Ectodermal cell (in vitro differentiated cells): ENCODE measurements at regions not wholly inside any gene's neighbourhood (a gene's known extent, or its start where the extent isn't known, plus 50 kb on each side); places are given as distances from the start of the nearest gene placed in this dataset.

Experiments
- H3K27ac ChIP-seq: 2 replicates; pipeline ENCODE4 v1.7.0; 2013; ENCODE audit warnings: mild to moderate bottlenecking, low read depth, low read length; ENCODE audit not compliant: insufficient read depth, poor library complexity, severe bottlenecking
- H3K27me3 ChIP-seq: 2 replicates; pipeline ENCODE4 v1.7.0; 2013; ENCODE audit warnings: mild to moderate bottlenecking, low read length; ENCODE audit not compliant: insufficient read depth, control insufficient read depth, poor library complexity, severe bottlenecking
- H3K36me3 ChIP-seq: one replicate; pipeline ENCODE4 v1.7.0; 2013; ENCODE audit warnings: low read length; ENCODE audit not compliant: control insufficient read depth, insufficient read depth
- H3K4me1 ChIP-seq: one replicate; pipeline ENCODE4 v1.7.0; 2013; ENCODE audit warnings: low read length; ENCODE audit not compliant: control insufficient read depth, insufficient read depth
- H3K4me3 ChIP-seq: 2 replicates; pipeline ENCODE4 v1.7.0; 2013; ENCODE audit warnings: low read depth, low read length, control low read depth; ENCODE audit not compliant: insufficient read depth
- H3K9me3 ChIP-seq: 2 replicates; pipeline ENCODE4 v1.7.0; 2013; ENCODE audit warnings: mild to moderate bottlenecking, low read length, moderate library complexity; ENCODE audit not compliant: control insufficient read depth
- WGBS, 2 experiments: methylation state at CpG; one replicate each; pipeline ENCODE4 v1.1.7; 2013; ENCODE audit warnings: missing lambda C conversion rate in 2 of 2; 5-methylcytosine and 5-hydroxymethylcytosine counted together

- no peaks in the 10 kb centered on the region for H3K4me1 ChIP-seq
- whole genome bisulfite sequencing, 2 experiments = 76 to 84% methylated on average over 5 of the region's 5 CpGs
These were observed 85.8 kb downstream of the NUDT12 start for GRCh38 chr5:103476811-103477210.

DNA sequence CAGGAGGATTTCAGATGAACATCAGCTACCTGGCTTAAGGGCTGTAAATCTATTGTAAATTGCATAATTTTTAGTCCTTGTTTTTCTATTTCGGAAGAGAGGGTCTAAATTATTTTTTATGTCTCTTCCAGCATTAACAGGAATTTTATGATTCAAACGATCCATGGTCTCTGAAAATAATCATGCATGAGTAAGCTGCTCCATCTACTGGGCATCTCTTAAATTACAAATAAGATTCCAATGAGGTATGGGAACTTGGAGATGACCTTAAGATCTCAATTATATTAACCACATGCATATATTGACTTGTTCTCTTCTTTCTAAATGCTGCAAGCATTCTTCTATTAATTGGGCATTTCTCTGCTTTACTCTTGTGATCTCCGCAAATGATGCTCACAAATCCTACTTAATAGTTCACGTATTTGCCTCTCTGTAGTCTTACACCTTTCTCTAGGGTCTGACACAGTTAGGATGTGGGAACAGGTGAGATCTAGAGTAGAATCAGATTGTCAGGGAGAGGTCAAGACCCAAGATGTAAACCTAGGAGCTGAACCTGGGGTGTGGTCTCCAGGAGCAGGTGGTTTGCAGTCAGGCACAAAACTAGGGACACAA, 86.9 kb downstream of the NUDT12 start:
- H3K9me3 ChIP-seq = no peaks in the 10 kb centered on the region
- no peaks in the 10 kb centered on the region for H3K4me1 ChIP-seq
- WGBS, 2 experiments = 48 to 95% methylated on average over 2 to 4 of the region's 4 CpGs
- no peak overlapping the region for H3K27ac ChIP-seq
- no peaks in the 10 kb centered on the region for H3K27me3 ChIP-seq
- H3K36me3 ChIP-seq = no peaks in the 10 kb centered on the region
- H3K4me3 ChIP-seq = no peak overlapping the region

More at GRCh38 chr5:103476811-103477210, 85.8 kb downstream of the NUDT12 start:
- H3K9me3 ChIP-seq = no peaks in the 10 kb centered on the region
- no peak overlapping the region for H3K27ac ChIP-seq
- no peaks in the 10 kb centered on the region for H3K36me3 ChIP-seq
- no peaks in the 10 kb centered on the region for H3K27me3 ChIP-seq
- H3K4me3 ChIP-seq = no peak overlapping the region

GRCh38 chr5:103474677-103475076, 87.9 kb downstream of the NUDT12 start:
- H3K27me3 ChIP-seq = no peaks in the 10 kb centered on the region
- no peaks in the 10 kb centered on the region for H3K4me1 ChIP-seq
- H3K27ac ChIP-seq = no peak overlapping the region
- 91 to 100% methylated on average over 1 of the region's 1 CpG for WGBS, 2 experiments
- H3K9me3 ChIP-seq = no peaks in the 10 kb centered on the region
- H3K36me3 ChIP-seq = no peaks in the 10 kb centered on the region
- no peak overlapping the region for H3K4me3 ChIP-seq

DNA sequence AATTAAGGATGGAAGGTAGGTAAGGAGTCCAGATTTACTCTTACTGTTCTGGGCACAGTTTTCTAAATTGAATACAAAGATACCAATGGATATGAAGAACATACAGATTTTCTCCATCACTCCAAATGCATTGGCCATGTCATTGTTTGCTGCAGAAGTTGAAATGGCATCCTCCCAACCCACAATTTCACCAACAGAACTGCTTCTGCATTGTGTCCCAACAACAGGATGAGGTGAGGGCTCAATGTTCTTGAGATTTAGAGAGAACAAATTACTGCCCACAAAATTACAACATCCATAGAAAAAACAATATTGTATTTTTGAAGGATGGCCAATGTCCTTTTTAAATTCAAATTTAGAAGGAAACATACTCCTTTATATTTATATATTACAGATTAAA, 88.9 kb downstream of the NUDT12 start:
- H3K9me3 ChIP-seq = no peaks in the 10 kb centered on the region
- no peak overlapping the region for H3K27ac ChIP-seq
- no peaks in the 10 kb centered on the region for H3K27me3 ChIP-seq
- H3K4me1 ChIP-seq = no peaks in the 10 kb centered on the region
- H3K4me3 ChIP-seq = no peak overlapping the region
- H3K36me3 ChIP-seq = no peaks in the 10 kb centered on the region

DNA sequence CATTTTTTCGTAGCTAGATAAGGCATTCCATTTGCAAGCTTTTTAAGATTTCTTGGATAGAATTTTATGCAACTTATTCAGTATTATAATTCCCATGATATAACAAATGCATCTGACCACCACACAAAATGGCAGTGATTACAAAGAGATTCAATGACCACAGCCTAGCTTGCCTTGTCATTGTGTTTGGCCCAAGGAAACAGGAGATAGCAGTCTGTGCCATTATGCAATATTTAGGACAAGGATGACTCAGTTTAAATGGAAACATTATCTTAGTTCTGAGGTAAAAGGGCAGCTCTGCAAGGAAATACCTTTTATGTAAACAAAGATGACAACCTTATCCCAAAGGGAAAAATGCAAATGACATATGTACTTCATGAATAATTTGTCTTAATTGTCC, 89.8 kb downstream of the NUDT12 start:
- no peaks in the 10 kb centered on the region for H3K9me3 ChIP-seq
- 82 to 100% methylated on average over 1 of the region's 1 CpG for WGBS, 2 experiments
- no peak overlapping the region for H3K27ac ChIP-seq
- no peaks in the 10 kb centered on the region for H3K36me3 ChIP-seq
- no peak overlapping the region for H3K4me3 ChIP-seq
- H3K4me1 ChIP-seq = no peaks in the 10 kb centered on the region
- no peaks in the 10 kb centered on the region for H3K27me3 ChIP-seq

DNA sequence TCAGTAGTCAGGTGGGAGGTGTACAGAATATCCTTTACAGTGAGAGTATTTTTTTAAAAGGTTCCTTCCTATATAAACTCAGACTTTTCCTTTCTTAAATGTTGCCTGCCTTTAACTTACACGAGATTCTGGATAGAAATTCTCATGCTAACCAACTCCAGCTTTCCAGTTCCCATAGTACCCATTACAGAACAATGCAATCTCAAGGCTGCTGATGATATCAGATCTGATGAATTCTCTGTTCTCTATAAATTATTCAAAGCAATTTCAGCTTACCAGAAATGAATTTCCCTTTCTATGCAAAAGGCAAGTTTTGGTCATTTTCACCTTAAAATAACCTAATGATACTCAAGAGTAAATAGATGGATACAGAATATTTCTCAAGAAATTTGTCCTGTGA, 90.3 kb downstream of the NUDT12 start:
- no peaks in the 10 kb centered on the region for H3K9me3 ChIP-seq
- no peaks in the 10 kb centered on the region for H3K27me3 ChIP-seq
- no peak overlapping the region for H3K27ac ChIP-seq
- H3K4me1 ChIP-seq = no peaks in the 10 kb centered on the region
- no peak overlapping the region for H3K4me3 ChIP-seq
- no peaks in the 10 kb centered on the region for H3K36me3 ChIP-seq
- 84 to 86% methylated on average over 1 of the region's 1 CpG for WGBS, 2 experiments

DNA sequence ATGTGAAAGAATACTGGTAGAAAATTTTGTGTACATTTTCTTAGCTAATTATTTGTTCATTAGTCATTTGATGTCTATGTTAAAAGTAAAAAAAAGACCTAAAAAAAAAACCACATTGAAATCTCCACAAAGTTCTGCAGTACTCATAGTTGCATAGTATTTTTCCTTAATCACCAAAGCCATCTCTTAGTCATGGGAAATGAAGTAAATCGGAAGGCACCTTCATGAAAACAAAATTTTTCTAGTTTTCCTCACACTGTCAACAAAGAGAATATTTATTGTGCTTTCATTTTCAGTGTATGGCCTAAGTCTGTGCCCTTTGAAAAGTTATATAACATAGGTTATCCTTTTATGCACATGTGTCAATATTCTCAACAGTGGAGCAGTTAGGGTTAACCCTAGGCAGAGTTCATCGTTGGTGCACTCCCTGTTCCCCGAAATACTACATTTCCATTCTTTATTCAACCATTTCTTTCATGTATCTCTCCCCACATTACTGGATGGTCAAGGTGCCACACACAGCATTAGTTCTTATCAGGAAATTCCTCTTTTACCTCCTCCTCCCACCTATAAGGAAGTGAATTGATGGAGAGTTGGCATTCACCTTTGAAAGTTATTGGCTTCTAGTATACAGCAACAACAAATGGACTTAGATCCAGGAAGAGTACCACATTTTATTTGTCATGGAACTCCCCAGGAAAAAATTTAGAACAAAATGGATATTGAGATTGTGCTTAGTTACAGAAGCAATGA, 93.1 kb downstream of the NUDT12 start:
- Histone ChIP-seq H3K27ac (no peak overlapping the region), H3K27me3 (no peaks in the 10 kb centered on the region), H3K36me3 (no peaks in the 10 kb centered on the region), H3K4me1 (no peaks in the 10 kb centered on the region), H3K9me3 (no peaks in the 10 kb centered on the region), H3K4me3 (no peak overlapping the region)
- 93 to 97% methylated on average over 3 of the region's 3 CpGs for WGBS, 2 experiments

DNA sequence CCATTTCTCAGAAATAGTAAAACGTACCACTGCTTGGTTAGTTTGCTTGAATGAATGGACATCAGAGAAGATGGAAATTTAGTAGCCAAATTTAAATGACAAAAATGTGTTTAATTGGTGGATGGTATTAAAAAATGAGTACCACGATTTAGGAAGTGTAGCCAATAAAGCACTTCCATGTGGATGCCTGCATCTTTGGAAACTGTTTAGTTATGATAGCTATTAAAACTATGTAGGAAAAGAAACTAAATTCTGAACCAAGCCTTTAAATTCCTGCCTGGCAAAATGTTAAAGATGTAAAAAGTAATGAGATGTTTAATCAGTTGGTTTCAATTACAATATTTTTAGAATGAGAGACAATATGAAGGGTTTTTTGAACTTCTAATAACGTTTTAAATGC, 94.8 kb downstream of the NUDT12 start:
- Histone ChIP-seq H3K27ac (no peak overlapping the region), H3K27me3 (no peaks in the 10 kb centered on the region), H3K4me3 (no peak overlapping the region), H3K36me3 (no peaks in the 10 kb centered on the region), H3K9me3 (no peaks in the 10 kb centered on the region), H3K4me1 (no peaks in the 10 kb centered on the region)
- 91 to 93% methylated on average over 2 of the region's 3 CpGs for WGBS, 2 experiments

DNA sequence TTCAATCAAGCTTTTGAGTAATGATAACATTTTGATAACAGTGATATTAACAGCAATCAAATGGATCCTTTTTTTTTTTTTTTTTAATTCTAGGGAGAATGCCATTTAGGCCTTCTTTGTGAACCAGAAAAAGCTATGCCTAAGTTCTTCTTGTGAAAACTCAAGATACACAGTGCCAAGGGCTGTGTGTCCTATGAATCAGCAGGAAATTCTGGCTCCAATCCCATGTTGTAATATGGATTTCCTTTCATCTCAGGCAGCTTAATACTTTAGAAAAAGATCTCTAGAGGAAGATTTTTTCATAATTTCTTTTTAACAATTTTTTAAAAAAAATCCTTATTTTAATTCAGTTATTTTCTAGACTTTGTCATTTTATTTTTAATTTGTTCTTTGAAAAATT, 96.1 kb downstream of the NUDT12 start:
- no peak overlapping the region for H3K4me3 ChIP-seq
- H3K27ac ChIP-seq = no peak overlapping the region
- H3K27me3 ChIP-seq = no peaks in the 10 kb centered on the region
- no peaks in the 10 kb centered on the region for H3K4me1 ChIP-seq
- no peaks in the 10 kb centered on the region for H3K9me3 ChIP-seq
- no peaks in the 10 kb centered on the region for H3K36me3 ChIP-seq

GRCh38 chr5:103465891-103466290, 96.7 kb downstream of the NUDT12 start:
- no peak overlapping the region for H3K27ac ChIP-seq
- H3K4me3 ChIP-seq = no peak overlapping the region

More at GRCh38 chr5:103465891-103466290, 96.7 kb downstream of the NUDT12 start:
- no peaks in the 10 kb centered on the region for H3K36me3 ChIP-seq
- no peaks in the 10 kb centered on the region for H3K27me3 ChIP-seq
- no peaks in the 10 kb centered on the region for H3K9me3 ChIP-seq
- no peaks in the 10 kb centered on the region for H3K4me1 ChIP-seq
